ENCODE measurements at regions not wholly inside any gene's neighbourhood (a gene's known extent, or its start where the extent isn't known, plus 50 kb on each side); places are given as distances from the start of the nearest gene placed in this dataset.
"Not testable (repeated sequence)": the region's sequence is repeated elsewhere in the genome, so short reads cannot be mapped to it uniquely, and the experiment has no call there.

- intact Hi-C loops (cut with micrococcal nuclease): no loop called here
Observed at GRCh38 chr17:5897275-5897911, 172.8 kb upstream of the WSCD1 start.

GRCh38 chr17:5897981-5898380, 172.2 kb upstream of the WSCD1 start:
- intact Hi-C loops (cut with micrococcal nuclease): not testable (repeated sequence)

DNA sequence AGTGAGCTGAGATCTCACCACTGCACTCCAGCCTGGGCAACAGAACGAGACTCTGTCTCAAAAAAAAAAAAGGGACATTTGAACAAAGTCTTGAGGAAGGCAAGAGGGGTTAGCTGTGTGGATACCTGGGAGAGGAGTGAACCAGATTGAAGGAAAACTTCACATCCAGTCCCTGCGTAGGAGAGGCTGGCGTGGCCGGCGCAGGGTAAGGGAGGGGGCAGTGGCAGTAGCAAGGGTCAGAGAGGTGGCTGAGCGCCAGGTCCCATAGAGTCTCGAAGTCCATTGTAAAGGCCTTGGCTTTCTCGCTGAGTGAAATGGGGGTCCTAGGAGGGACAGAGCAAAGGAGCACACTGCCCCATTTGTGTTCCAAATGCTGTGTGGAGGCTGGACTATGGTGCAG, 171.8 kb upstream of the WSCD1 start:
- intact Hi-C loops (cut with micrococcal nuclease): no loop called here

DNA sequence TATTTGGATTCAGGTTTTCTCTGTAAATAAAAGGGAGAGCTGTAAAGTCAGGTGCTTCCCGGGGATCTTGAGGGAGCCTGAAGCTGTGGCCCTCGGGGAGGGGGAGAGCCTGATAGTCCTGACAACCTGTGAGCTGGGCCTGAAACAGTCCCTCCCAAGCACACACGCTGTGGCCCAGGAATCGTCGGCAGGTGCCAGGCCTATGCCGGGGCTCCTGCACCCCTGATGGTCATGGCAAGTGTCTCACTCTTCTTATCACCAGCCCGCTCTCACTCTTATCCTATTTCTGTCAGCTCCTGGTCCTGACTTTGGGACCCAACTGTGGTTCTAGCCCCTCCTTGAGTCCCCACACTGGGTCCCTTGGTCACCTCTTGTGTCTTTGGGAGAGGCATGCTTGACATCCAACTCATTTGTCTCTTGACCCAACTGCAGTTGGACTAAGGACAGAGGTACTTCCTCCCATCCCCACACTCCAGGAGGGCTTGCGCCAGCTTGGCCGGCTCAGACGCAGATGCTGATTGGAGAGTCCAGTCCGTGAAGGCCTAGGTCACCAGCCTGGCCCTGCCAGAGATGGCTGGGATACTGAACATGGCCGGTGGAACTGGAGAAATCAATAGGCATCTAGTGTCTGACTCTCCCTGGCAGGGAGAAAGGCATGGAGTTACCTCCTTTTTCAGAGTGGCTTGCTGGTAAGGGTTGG, 170.5 kb upstream of the WSCD1 start:
- intact Hi-C loops (cut with micrococcal nuclease): no loop called here

- intact Hi-C loops (cut with micrococcal nuclease): no loop called here
Observed at GRCh38 chr17:5901731-5902130, 168.4 kb upstream of the WSCD1 start.

DNA sequence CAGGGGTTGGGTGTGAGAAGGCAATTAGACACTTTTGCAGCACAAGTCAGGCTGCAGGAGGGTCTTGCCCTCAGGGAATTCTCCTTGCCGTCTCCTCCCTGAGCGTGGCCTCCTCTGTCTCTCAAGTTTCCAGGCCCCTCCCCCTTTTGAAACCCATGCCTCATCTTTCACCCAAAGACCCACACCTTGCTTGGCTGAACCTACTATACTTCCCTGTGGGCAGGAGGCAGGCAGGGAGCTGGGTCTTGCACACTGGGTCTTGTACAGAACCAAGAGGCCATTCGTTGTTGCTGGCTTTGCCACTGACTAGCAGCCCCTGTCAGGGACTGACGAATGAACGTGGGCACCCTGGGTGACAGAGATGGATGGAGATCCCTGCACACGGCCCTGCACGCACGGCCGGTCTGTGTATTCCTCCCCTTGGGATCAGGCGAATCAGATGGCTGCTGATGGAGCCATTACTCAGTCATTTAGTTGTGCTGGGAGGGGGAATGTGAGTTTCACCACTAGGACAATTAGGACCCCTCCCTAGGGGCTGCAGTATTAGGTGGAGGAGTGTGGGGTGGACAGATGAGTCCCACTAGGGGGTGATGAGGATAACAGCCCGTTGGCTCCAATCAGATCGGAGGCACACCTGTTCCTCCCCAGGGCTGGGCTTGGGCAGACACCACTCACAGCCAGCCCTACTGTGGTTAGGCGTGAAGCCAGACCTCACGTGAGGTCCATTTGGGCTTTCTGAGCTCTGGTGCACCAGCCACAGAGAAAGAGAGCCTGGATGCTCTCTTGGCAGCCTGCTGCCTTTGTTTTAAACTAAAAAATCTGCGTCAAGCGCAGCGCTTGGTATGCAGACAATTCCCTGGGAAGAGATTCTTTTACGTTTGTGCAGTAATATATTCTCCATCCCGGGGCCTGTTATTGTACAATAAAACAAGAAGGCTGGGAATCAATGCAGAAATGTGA, 167.7 kb upstream of the WSCD1 start:
- intact Hi-C loops (cut with micrococcal nuclease): no loop called here

GRCh38 chr17:5911919-5912318, 158.3 kb upstream of the WSCD1 start:
- intact Hi-C loops (cut with micrococcal nuclease): no loop called here

GRCh38 chr17:5913032-5913531, 157.1 kb upstream of the WSCD1 start:
- intact Hi-C loops (cut with micrococcal nuclease): no loop called here

GRCh38 chr17:5913641-5914040, 156.5 kb upstream of the WSCD1 start:
- intact Hi-C loops (cut with micrococcal nuclease): no loop called here

GRCh38 chr17:5915337-5915736, 154.8 kb upstream of the WSCD1 start:
- intact Hi-C loops (cut with micrococcal nuclease): no loop called here

DNA sequence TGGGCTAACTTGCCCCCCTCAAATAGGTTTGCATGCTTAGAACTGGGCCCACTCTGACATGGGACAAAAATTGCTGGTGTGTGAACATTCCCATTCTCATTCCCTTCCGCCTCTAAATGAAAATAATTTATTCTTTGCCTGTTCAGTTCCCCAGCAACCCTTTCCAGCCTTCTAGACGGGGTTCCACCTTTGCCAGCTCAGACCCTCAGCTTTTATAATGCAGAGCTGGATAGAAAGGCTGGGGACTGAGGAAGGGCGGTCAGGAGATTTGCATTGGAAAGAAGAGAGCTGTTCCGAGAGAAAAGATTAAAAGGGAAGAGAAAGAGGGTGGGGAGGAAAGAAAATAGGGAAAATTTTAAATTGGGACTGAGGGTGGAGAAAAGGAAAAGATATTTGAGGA, 151.1 kb upstream of the WSCD1 start:
- intact Hi-C loops (cut with micrococcal nuclease): no loop called here

- intact Hi-C loops (cut with micrococcal nuclease): no loop called here
Observed at GRCh38 chr17:5921512-5922282, 148.5 kb upstream of the WSCD1 start.

GRCh38 chr17:5922476-5922875, 147.7 kb upstream of the WSCD1 start:
- intact Hi-C loops (cut with micrococcal nuclease): no loop called here

GRCh38 chr17:5929721-5930120, 140.5 kb upstream of the WSCD1 start:
- intact Hi-C loops (cut with micrococcal nuclease): no loop called here

- intact Hi-C loops (cut with micrococcal nuclease): not testable (repeated sequence)
Observed at GRCh38 chr17:5930555-5930954, 139.6 kb upstream of the WSCD1 start.

GRCh38 chr17:5931616-5932015, 138.6 kb upstream of the WSCD1 start:
- intact Hi-C loops (cut with micrococcal nuclease): no loop called here

DNA sequence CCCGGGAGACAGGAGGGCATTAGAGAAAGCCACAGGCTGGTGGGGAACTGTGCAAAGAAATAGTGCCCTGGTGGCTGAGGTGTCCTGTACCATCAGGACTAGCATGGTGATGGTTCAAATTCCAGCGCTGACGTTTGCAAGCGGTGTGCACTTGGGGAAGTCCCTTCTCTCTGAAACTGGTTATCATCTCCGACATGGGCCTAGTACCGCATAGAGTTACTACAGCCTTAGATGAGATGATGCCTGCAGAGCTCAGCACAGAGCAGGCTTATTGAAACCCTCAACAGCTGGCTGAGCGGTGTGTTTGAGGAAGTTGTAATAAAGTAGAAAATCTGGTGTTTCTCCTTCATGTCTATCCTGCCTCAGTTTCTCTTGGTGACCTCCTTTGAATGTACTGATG, 136.7 kb upstream of the WSCD1 start:
- intact Hi-C loops (cut with micrococcal nuclease): no loop called here

DNA sequence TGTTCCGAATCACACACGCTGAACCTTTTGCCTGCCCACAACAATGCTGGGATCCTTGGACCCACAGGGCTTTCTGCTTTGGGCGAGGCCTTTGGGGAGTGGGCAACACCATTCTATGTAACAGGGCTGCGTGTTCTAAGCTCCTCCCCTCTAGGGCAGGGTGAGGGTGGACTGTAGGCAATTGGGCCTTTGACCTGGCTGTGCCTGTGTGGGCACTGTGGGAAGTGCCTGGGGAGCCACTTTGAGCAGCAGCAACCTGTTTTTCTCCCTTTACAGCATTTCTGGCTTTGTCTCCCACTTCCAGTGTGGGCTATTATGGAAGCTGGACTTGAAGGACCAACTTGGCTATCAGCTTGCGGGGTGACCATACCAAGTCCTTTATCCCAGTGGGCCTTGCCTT, 128.9 kb upstream of the WSCD1 start:
- intact Hi-C loops (cut with micrococcal nuclease): no loop called here

GRCh38 chr17:5942687-5943086, 127.5 kb upstream of the WSCD1 start:
- intact Hi-C loops (cut with micrococcal nuclease): no loop called here

- intact Hi-C loops (cut with micrococcal nuclease): no loop called here
Observed at GRCh38 chr17:5943232-5943631, 126.9 kb upstream of the WSCD1 start.

DNA sequence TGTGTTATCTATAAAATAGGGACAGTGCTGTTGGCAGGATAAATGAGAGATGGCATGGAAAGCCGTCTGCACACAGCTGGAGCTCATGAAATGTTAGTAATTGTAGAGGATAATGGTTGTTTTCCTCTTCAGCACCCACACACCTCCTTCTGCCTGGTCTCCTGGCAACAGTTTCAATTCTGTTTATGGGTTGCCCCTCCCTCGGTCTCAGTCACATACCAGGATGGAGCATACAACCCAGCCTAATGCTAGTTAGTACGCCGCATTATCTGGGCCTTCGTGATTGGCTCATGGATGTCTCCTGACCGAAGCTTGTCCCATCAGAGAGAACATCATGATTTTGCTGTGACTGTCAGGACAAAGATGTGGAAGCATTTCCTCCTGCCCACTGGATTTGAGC, 126.2 kb upstream of the WSCD1 start:
- intact Hi-C loops (cut with micrococcal nuclease): no loop called here
